WTC11 (cell line): ENCODE measurements at regions not wholly inside any gene's neighbourhood (a gene's known extent, or its start where the extent isn't known, plus 50 kb on each side); places are given as distances from the start of the nearest gene placed in this dataset.

ENCODE experiments used
- ATAC-seq: fragments of 200-7000 bp; cut with Tn5 transposase; 2 replicates; pipeline ENCODE4 v1.10.0; 2021; ENCODE audit warnings: mild to moderate bottlenecking, moderate library complexity
- CTCF ChIA-PET: fragments of 300-600 bp; sonication (Branson Sonifier 250); formaldehyde crosslinking; loops from one replicate; lab custom pipeline; 2021; ENCODE audit warnings: antibody characterized with exemption; lab: Charles Lee
- POLR2A ChIA-PET: fragments of 350-600 bp; sonication (Branson Sonifier 250); formaldehyde crosslinking; loops from one replicate; lab custom pipeline; 2021; ENCODE audit warnings: antibody characterized with exemption; lab: Charles Lee
- DNase-seq: peaks from one replicate; pipeline ENCODE4 v3.0.0; 2021; ENCODE audit warnings: low spot score
- H3K27ac Mint-ChIP-seq: 2 replicates; pipeline ENCODE4 v1.8.0; 2021; ENCODE audit warnings: mixed read lengths
- H3K27me3 Mint-ChIP-seq: 2 replicates; pipeline ENCODE4 v1.8.0; 2021; ENCODE audit warnings: low read depth, mild to moderate bottlenecking, moderate library complexity, mixed read lengths
- H3K36me3 Mint-ChIP-seq: 2 replicates; pipeline ENCODE4 v1.8.0; 2021; ENCODE audit warnings: mixed read lengths
- H3K4me1 Mint-ChIP-seq: 2 replicates; pipeline ENCODE4 v1.8.0; 2022; ENCODE audit warnings: mixed read lengths
- H3K4me3 Mint-ChIP-seq: 2 replicates; pipeline ENCODE4 v1.8.0; 2021; ENCODE audit warnings: mild to moderate bottlenecking, moderate library complexity, mixed read lengths
- H3K9me3 Mint-ChIP-seq: 2 replicates; pipeline ENCODE4 v1.8.0; 2021; ENCODE audit warnings: mixed read lengths
- AFF4 ChIP-seq: sonication (generic); formaldehyde crosslinking; IDR thresholded peaks from 2 replicates; pipeline ENCODE4 v1.8.1; 2023; ENCODE audit warnings: mild to moderate bottlenecking, missing genetic modification reagents, borderline replicate concordance
- CBFB ChIP-seq: sonication (generic); formaldehyde crosslinking; IDR thresholded peaks from 2 replicates; pipeline ENCODE4 v1.8.1; 2022; ENCODE audit warnings: mild to moderate bottlenecking, low read depth, missing genetic modification reagents
- CTCF ChIP-seq: fragments of 200-600 bp; IDR thresholded peaks from 2 replicates; pipeline ENCODE4 v1.8.0; 2022; ENCODE audit warnings: antibody characterized with exemption
- ETV6 ChIP-seq: sonication (generic); formaldehyde crosslinking; IDR thresholded peaks from 2 replicates; pipeline ENCODE4 v1.8.1; 2022; ENCODE audit warnings: mild to moderate bottlenecking, missing genetic modification reagents
- JAZF1 ChIP-seq: fragments of 250-450 bp; sonication (Bioruptor Pico); IDR thresholded peaks from 2 replicates; pipeline ENCODE4 v1.9.0; 2021; ENCODE audit warnings: moderate library complexity, mild to moderate bottlenecking, inconsistent platforms
- MXD4 ChIP-seq: fragments of 250-450 bp; sonication (Bioruptor Pico); IDR thresholded peaks from 2 replicates; pipeline ENCODE4 v1.8.0; 2021; ENCODE audit warnings: mild to moderate bottlenecking, moderate library complexity, borderline replicate concordance
- NFE2L1 ChIP-seq: sonication (generic); formaldehyde crosslinking; IDR thresholded peaks from 2 replicates; pipeline ENCODE4 v1.8.1; 2023; ENCODE audit warnings: missing genetic modification reagents
- NFYB ChIP-seq: sonication (generic); formaldehyde crosslinking; conservative IDR thresholded peaks from 2 replicates; pipeline ENCODE4 v1.8.0; 2022; ENCODE audit warnings: low read depth, missing genetic modification reagents
- PRDM15 ChIP-seq: sonication (generic); formaldehyde crosslinking; IDR thresholded peaks from 2 replicates; pipeline ENCODE4 v1.8.0; 2022; ENCODE audit warnings: missing genetic modification reagents
- SMAD3 ChIP-seq: sonication (generic); formaldehyde crosslinking; IDR thresholded peaks from 2 replicates; pipeline ENCODE4 v1.8.0; 2022; ENCODE audit warnings: missing genetic modification reagents, mild to moderate bottlenecking, borderline replicate concordance
- SOX15 ChIP-seq: fragments of 250-450 bp; sonication (Bioruptor Pico); IDR thresholded peaks from 2 replicates; pipeline ENCODE4 v1.9.0; 2021; ENCODE audit warnings: mild to moderate bottlenecking
- ZNF425 ChIP-seq: fragments of 250-450 bp; sonication (Bioruptor Pico); conservative IDR thresholded peaks from 2 replicates; pipeline ENCODE4 v1.9.0; 2021; ENCODE audit warnings: mild to moderate bottlenecking
- ZNF532 ChIP-seq: fragments of 250-450 bp; sonication (Bioruptor Pico); IDR thresholded peaks from 2 replicates; pipeline ENCODE4 v1.9.0; 2021; ENCODE audit warnings: mild to moderate bottlenecking, borderline replicate concordance
- ZNF671 ChIP-seq: fragments of 250-450 bp; sonication (Bioruptor Pico); IDR thresholded peaks from 2 replicates; pipeline ENCODE4 v1.8.0; 2021; ENCODE audit warnings: mild to moderate bottlenecking

GRCh38 chr13:105426441-105426840, 1109.0 kb downstream of the EFNB2 start (continued):
- TF ChIP-seq ZNF532 (CRISPR knock-in tag): no peak
- no peak for TF ChIP-seq CBFB (CRISPR knock-in tag)
- TF ChIP-seq ZNF425 (CRISPR knock-in tag): no peak
- no peak for TF ChIP-seq SMAD3 (CRISPR knock-in tag)
- no peak for TF ChIP-seq NFYB (CRISPR knock-in tag)

- Mint-ChIP-seq H3K4me3 (no peak overlapping the region), H3K4me1 (no peaks in the 10 kb centered on the region), H3K27ac (no peak overlapping the region), H3K9me3 (peaks cover 6% of the 10 kb centered on the region; the same call in 1 of the 2 replicates), H3K27me3 (no peaks in the 10 kb centered on the region), H3K36me3 (no peaks in the 10 kb centered on the region)
- ChIA-PET POLR2A (no interaction called here), CTCF (interaction anchor here (0.6 kb wide), 1 partner anchor 817 kb away, joined by 4 read pairs; no protein-coding TSS in a partner anchor)
- no peak for DNase-seq
- no peak for ATAC-seq
- TF ChIP-seq ETV6 (no peak), PRDM15 (no peak), MXD4 (CRISPR knock-in tag) (no peak), SOX15 (CRISPR knock-in tag) (no peak), NFYB (CRISPR knock-in tag) (no peak), ZNF532 (CRISPR knock-in tag) (no peak), ZNF671 (CRISPR knock-in tag) (no peak), NFE2L1 (CRISPR knock-in tag) (no peak), JAZF1 (CRISPR knock-in tag) (no peak), CBFB (CRISPR knock-in tag) (no peak), AFF4 (no peak), CTCF (no peak)
These were observed 1120.8 kb downstream of the EFNB2 start for GRCh38 chr13:105414639-105415038.
